HG02943 (cell line): ENCODE measurements at regions not wholly inside any gene's neighbourhood (a gene's known extent, or its start where the extent isn't known, plus 50 kb on each side); places are given as distances from the start of the nearest gene placed in this dataset.

Experiments
- ATAC-seq: cut with Tn5 transposase; IDR thresholded peaks from one replicate; pipeline ENCODE4 v1.9.1; 2021; ENCODE audit warnings: mild to moderate bottlenecking, low read depth, moderate library complexity; ENCODE audit not compliant: unreplicated experiment

DNA sequence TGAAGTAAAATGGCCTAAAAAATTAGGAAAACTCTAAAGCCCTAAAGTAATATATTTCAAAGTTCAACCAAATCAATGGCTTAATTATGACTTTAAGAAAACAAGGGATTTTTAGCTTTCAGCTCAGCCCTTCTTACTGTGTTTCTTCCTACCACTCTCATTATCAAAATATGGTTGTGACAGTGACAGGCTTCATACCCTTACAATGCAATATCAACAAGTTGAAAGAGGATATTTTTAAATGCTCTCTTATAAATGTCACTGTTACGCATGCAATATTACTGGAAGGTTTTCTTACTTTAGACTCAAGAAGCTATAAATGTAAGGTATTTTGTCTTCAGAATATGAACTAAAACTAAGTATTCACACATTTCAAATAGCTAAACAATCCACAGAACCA, 1225.7 kb upstream of the MIR17HG start:
- ATAC-seq: no peak

DNA sequence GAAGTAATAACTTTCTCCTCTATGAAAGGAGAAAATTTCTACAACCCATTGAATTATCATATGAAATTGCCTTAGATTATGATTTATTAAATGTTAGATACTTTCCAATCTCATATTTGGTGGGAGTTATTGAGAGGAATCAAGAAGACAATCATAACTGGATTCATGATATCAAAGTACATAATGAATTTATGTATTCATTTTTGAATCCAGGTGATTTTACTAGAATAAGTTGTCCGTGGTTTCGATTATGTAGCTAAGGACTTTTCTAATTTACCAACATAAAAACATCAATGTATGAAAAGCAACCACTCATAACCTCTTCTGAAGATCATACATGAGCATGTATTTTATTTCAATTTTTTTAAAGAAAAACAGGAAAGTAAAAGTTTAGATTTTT, 1225.0 kb upstream of the MIR17HG start:
- no peak for ATAC-seq

DNA sequence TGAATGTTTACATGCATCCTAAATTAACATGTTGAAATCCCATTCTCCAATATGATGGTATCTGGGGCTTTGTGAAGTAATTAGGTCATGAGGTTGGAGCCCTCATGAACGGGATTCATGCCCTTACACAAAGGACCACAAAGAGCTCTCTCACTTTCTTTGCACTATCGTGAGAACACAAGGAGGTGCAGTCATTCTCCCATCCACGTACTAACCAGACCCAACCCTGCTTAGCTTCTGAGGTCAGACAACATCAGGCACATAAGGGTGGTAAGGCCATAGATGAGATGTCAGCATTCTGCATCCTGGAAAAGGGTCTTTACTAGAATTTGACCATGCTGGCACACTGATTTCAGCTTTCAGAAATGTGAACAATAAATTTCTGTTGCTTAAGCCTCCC, 1211.9 kb upstream of the MIR17HG start:
- ATAC-seq: no peak

DNA sequence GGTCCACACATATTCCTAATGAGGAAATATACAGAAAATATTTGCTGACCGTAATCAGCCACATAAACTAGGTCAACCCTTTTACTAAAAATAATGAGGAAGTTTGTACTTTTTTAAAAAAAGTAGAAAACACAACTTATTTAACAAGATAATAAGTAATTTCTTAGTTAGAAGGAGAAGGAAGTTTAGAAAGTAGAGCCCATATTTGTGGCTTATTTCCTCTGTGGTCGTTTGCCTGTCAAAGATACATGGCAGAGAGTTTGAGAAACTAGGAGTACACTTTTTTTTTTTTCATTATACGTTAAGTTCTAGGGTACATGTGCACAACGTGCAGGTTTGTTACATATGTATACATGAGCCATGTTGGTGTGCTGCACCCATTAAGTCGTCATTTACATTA, 1205.2 kb upstream of the MIR17HG start:
- ATAC-seq: no peak

DNA sequence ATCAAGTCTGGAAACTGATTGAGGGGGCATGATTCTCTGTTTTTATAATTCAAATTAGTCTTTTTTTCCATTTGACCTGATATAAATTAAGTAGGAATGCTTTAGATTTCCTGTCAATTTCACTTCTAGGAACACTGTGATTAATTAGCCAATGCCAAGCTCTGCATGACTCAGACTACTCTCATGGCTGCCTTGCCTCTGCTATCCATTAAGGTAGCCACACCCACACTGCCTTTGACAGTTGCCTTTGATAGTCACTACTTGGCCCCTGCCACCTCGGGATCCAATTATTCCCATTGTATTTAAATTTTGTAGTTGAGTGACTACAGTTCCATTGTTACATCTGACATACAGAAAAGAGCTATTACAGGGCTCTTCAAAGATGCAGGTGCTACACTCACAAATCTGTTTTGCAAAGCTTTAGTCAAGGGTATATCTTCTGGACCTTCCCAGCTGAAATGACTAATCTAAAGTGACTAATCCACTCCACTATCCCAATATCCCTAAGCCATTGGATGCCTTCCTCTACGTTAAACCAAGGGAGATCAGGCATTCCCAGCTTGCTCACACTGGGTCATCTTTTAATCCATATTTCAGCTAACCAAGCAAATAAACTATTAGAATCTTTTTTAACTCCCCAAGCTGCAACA, 1193.1 kb upstream of the MIR17HG start:
- ATAC-seq: no peak

DNA sequence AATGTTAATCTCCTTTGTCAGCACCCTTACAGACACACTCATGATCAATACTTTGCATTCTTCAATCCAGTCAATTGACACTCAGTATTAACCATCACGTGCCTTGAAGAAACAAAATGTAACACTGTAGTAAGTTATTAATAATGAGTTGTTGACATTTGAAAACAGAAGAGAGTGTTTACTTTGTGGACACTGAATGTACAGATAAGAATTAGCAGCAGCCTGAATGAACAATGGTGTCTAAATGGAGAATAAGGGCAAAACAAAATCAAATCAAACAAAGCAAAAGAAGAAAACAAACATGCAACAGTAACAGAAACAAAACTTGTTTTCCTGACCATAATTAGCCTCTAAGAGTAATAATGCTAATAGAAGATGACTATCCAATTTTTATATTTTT, 1191.1 kb upstream of the MIR17HG start:
- ATAC-seq: no peak

DNA sequence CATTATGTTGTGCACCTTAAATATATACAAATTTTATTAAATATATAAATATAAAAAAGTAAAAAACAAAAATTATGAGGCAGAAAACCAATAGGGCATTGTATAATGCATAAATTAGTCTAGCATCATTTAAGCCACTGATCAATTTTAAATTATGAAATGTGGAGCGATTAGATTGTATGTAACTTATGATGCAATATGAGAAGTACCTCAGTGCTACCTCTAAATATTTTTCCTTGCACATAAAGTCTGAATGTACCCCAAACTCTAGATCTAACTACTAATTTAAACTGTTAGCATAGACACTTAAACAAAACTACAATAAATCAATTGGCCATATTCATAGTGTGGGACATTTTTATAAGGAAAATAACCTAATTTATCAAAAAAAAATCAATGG, 1178.5 kb upstream of the MIR17HG start:
- no peak for ATAC-seq

DNA sequence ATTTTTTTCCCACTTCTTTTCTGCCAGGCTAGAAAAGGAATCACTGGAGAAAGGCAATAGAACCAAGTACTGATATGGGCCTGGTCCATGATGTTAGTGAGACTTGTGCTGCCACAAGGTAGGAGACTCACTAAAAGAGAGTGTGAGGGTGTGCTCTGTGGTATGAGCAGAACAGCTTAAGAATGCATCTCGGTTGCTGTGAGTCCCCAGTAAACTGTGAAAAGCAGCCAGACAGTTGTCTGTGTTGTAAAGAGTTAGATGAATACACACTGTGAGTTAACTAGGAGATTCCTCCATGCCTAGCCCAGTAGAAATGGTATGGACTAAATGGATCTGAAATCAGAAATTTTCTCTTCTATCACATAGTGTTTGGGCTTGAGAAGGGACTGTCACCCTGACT, 1177.3 kb upstream of the MIR17HG start:
- ATAC-seq: no peak

DNA sequence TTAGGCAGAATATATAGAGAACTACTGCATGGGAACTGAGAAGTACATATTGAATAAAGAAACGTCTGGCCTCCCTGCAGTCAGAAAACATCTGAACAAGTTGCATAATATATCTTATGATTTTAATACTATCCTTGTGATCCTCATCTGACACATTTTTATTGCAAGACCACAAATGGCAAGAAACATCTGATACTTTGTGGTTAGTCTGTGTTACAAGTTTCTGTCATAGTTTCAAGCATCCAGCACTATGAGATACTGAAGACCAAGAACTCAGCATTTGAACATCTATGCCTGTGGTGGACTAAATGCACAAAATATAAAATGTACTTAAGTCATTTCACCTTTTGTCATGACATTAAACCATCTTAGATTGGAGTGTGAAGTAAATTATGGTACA, 1175.8 kb upstream of the MIR17HG start:
- ATAC-seq: no peak

DNA sequence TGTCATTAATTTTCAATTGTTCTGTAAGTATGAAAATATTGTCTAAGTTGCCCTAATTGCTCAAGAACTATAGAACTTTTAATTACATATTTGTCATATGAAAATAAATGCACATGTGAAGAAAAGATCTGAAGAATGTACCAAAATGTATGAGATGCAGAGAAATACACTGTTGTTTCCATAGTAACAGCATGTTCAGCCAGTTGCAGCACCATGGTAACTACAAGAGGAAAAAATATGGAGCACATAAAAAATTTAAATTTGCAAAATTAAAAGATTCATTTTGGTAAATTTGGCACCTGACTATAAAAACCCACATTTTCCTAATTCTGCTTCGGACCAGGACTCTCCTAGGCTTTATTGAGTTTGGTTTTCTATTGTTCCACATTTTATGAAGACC, 1170.0 kb upstream of the MIR17HG start:
- no peak for ATAC-seq

DNA sequence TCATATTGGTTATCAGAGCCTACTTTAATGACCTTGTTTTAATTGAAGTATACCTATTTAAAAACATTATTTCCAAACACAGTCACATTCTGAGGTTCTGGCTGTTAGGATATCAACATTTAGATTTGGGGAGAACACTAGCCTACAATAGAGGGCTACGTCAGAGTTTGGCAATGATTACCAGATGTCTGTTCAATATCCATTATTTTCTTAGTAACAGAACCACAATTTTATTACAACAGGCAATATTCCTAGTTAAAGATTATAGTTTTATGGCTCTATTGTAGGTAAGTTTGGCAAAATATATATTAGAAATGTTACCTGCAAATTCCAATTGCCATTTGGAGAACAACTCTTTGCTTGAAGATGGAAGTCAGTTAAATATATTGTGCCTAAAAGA, 1163.1 kb upstream of the MIR17HG start:
- ATAC-seq: no peak

DNA sequence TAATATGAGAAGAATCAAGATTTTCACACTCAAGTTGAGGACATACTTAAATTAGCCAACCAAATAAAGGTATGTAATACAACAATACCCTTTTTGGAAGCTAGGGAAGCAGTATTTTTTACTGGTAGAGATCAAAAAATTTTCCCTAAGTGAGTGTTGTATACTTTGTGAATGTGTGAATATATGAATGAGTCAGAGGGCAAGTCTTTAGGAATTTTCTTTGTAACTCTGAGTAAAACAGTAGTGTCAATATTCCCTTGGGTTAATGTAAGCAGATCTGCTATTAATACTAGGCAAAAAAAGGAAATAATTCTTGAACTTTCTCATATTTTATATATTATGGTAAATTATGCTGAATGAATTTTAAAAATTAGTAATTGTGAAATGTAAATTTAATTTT, 1161.8 kb upstream of the MIR17HG start:
- no peak for ATAC-seq

DNA sequence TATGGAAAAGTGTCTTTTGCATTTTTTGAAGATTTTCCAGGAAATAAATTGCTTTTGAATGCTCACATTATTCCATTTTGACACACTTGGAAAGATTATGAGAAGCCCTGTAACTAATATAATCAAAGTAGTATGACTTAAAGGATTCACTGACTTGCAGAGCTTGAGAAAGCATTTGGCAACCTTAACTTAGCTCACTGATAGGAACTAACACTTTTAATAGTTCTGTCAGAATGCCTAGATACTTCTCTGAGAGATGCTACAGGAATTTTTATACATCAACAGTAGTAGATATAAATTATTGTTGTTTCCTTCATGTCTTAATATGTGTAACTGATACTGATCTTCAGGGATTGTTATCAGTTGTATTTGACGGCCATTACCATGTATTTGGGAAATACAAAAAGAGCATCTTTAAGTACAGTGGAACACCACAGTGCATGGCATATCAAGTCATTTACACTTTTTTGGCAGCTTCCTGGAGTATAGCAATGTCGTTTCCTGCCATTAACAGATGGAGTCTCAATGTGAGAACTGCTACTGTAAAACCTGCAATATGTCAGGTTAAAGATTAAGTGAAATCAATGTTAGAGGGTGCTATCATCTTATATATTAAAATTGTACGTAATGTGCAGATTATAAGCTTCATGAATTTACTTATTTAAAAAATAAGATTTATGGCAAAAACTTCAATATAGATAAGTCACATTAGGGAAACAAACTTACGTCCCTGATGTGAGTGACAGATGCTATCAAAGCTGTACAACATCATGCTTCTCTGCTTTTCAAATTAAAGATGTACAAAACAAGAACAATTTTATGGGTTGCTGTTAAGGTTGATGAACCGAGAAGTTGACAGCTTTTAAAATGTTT, 1159.8 kb upstream of the MIR17HG start:
- no peak for ATAC-seq

DNA sequence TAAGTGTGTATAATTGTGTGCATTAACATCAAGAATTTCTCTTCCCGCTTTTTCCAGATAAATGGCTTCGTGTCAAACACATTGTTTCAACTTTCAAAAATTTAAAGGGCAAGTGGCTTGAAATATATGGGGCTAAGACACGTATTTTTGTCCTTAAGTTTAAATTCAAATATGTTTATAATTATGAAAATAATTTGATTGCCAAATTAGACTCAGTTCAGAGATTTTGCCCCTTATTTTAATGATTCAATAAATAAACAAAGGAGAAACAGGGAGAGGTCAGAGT, 1159.2 kb upstream of the MIR17HG start:
- ATAC-seq: no peak

DNA sequence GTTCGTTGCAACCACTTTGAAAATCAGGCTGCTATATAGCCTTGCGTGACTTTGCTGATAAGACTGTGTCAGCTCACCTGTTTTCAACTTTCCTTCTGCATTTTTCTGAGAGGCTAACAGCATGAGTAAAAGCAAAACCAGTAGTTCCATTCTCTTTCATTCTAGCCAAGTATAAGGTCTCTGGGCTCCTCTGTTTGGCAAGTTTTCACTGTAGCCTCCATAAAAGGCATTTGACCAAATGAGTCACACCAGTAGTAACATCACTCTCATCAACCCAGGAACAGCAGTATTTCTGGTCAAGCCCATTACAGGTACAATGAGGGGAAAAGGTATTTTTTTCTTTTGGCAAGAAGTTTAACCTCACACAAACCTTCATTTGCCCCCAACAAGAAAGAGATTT, 1149.8 kb upstream of the MIR17HG start:
- ATAC-seq: no peak

DNA sequence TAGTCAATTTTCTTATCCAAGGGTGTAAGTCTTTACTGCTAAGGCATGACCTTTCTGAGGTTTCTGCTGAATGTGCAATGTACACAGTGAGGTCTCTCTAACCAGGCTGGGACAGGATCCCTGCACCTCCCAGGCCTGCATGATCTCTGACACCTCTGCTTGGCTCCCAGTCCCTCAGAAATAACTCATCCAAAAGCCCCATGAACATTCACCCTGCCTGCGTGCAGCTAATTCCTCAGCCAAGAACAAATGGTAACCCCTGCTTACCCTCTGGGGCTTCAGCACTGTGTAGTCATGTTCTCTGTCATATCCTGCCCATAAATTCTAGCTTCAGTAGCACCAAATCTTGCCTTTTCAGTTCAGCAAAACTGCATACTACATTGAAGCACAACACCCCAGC, 1146.3 kb upstream of the MIR17HG start:
- ATAC-seq: no peak

DNA sequence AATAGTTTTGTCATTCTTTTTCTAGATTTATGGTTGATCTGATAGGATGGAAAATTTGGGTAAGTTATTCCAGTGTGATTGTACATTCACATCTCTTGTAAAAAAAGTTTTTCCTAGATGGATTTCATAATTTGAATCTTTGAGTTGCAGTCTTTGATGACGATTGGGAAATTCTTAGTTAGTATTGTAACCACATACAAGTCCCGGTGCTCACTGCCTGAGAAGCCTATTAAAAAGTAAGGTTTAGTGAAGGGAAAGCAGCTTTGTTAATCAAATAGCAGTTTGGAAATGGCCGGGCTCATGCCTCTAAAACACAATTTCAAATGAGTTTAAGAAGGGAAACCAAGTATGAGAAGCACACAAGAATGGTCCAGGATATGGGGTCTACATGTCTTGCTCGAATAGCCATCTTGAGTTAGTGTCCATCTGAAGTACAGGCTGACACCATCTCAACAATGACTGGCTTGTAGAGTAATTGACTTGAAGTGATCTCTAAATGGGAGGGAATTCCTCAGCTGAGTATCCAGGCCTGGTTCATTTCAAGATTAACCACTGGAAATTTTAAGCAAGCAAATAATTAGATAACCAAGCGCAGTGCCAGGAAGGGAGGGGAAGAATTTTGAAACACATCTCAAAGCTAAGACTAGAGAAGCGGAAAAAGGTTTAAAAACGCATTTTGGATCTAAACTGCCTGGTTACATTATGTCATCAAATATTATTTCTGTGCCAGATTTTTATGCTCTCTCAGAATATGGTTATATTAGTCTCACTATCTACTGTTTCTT, 1145.6 kb upstream of the MIR17HG start:
- ATAC-seq: no peak

DNA sequence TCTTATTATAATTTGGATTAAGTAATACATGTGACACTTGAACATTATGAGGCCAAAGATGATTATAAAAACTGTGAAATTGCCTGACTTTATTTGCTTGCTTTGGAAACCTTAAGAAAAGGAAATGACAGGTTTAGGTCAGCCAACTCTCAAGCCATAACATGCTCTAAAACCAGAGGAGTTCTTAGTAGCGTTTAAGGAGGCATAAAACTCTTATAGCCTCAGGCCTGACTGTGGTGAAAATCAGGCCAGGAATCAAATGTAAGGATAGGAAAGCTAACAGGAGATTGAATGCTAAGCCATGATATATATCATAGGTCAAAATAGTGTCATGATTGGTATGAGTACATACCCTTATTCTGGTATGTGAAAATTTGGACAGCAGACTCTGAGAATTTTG, 1142.4 kb upstream of the MIR17HG start:
- ATAC-seq: no peak

DNA sequence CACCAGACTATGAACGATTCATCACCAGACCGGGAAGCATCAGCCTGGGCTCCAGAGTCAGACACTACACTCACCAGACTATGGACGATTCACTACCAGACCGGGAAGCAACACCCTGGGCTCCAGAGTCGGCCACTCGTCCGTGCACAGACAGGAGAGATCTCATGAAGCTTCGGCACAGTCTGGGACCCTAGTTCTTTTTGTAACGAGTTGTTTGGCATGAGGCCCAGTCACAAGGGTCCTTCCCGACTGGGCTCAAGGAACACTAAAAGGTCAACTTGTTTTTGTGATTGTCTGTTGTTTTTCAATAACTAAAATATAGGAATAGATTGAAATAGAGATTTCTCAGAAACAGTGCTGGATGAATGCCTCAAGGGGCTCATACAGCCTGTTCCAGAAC, 1141.6 kb upstream of the MIR17HG start:
- no peak for ATAC-seq

DNA sequence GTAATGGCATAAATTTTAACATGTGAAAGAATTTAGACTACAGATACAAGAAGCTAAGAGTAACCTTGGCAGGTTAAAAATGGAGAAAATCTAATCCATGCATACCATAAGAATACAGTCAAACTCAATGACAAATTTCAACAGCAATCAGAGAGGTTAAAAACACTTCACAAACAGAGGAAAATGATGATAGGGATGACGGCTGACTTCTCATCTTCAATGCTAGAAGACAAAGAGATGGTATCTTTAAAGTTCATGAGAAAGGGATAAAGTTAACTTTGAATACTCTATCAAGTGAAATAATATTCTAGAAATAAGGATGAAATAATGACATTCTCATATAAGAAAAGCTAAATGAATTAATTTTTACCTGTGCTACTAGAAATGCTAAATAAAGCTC, 1130.2 kb upstream of the MIR17HG start:
- no peak for ATAC-seq

DNA sequence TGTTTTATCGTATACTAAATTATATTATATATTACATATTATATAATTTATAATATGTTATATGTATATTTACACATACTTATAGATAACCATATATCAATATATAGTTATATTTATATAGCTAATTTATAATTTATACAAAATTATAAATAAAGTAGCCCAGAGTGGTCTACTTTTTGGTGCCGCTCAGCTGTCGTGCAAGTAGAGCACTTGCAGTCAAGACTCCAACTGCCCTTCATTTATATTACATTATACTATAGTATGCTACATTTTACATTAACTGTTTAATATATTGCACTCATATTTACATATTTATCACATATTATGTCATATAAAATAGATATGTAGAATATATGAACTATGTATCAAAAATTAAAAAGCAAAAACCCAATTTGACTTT, 1124.7 kb upstream of the MIR17HG start:
- ATAC-seq: no peak

DNA sequence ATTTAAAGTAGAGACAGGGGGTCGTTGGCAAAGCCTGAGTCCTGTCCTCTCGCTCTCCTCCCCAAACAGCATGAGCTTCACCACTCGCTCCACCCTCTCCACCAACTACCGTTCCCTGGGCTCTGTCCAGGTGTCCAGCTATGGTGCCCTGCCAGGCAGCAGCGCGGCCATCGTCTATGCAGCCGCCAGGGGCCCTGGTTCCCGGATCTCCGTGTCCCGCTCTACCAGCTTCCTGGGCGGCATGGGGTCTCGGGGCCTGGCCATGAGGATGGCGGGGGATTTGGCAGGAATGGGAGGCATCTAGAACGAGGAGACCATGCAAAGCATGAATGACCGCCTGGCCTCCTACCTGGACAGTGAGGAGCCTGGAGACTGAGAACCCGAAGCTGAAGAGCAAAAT, 1117.2 kb upstream of the MIR17HG start:
- ATAC-seq: no peak
